ENCODE measurements at regions not wholly inside any gene's neighbourhood (a gene's known extent, or its start where the extent isn't known, plus 50 kb on each side); places are given as distances from the start of the nearest gene placed in this dataset.

DNA sequence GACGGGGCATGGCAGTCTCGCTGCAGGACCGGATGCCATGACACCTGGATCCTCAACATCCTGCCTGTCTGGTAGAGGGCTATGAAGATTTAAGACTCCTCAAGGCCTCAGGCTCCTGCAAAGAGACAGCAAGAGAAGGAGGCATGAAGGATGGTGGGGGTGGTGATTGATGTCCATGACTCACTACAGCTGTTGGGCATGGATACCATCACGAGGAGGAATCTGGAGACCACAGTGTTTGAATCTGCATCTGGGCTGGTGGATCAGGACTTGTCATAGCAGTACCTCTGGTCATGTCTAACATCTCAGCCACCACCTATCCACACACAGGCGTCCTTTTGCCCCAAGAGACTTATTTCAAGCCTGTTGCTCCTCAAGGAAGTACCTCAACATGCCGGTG, 50.2 kb upstream of the WSCD1 start:
- no peaks in the 10 kb centered on the region for H3K9me3 ChIP-seq (ENCODE audit: low read depth)
- H3K36me3 Mint-ChIP-seq: no peaks in the 10 kb centered on the region
- H4K20me1 ChIP-seq (ENCODE audit: low read depth): no peaks in the 10 kb centered on the region
- no peak overlapping the region for H3K9ac ChIP-seq
- H3K27ac ChIP-seq: no peak overlapping the region
- peaks cover 4% of the 10 kb centered on the region for H3K27me3 Mint-ChIP-seq (ENCODE audit: insufficient read depth, low read depth)
- H3K4me3 ChIP-seq: no peak overlapping the region
- DNase-seq (ENCODE audit: low spot score): no peak
- no peak overlapping the region for H2AFZ ChIP-seq (replicated peaks)
- H3K4me1 Mint-ChIP-seq: peaks cover 20% of the 10 kb centered on the region
- peaks cover 14% of the 10 kb centered on the region for H3K4me1 ChIP-seq
- H3F3A ChIP-seq (ENCODE audit: low read depth): peaks cover 4% of the 10 kb centered on the region
- H3K4me3 Mint-ChIP-seq: no peak overlapping the region
- H3K4me2 ChIP-seq: no peak overlapping the region
- no peaks in the 10 kb centered on the region for H3K79me2 ChIP-seq (ENCODE audit: low read depth)
- no peaks in the 10 kb centered on the region for H3K27me3 ChIP-seq
- TF ChIP-seq EZH2phosphoT487 (IDR thresholded peaks at IDR 0.05) (no peak), EZH2 (IDR thresholded peaks at IDR 0.05) (no peak)
- TF ChIP-seq, protein P1, sequence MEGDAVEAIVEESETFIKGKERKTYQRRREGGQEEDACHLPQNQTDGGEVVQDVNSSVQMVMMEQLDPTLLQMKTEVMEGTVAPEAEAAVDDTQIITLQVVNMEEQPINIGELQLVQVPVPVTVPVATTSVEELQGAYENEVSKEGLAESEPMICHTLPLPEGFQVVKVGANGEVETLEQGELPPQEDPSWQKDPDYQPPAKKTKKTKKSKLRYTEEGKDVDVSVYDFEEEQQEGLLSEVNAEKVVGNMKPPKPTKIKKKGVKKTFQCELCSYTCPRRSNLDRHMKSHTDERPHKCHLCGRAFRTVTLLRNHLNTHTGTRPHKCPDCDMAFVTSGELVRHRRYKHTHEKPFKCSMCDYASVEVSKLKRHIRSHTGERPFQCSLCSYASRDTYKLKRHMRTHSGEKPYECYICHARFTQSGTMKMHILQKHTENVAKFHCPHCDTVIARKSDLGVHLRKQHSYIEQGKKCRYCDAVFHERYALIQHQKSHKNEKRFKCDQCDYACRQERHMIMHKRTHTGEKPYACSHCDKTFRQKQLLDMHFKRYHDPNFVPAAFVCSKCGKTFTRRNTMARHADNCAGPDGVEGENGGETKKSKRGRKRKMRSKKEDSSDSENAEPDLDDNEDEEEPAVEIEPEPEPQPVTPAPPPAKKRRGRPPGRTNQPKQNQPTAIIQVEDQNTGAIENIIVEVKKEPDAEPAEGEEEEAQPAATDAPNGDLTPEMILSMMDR (IDR thresholded peaks at IDR 0.05): no peak
- no peak overlapping the region for H3K27ac Mint-ChIP-seq
- no peaks in the 10 kb centered on the region for H3K36me3 ChIP-seq
- H3K9me3 Mint-ChIP-seq: peaks cover 5% of the 10 kb centered on the region

DNA sequence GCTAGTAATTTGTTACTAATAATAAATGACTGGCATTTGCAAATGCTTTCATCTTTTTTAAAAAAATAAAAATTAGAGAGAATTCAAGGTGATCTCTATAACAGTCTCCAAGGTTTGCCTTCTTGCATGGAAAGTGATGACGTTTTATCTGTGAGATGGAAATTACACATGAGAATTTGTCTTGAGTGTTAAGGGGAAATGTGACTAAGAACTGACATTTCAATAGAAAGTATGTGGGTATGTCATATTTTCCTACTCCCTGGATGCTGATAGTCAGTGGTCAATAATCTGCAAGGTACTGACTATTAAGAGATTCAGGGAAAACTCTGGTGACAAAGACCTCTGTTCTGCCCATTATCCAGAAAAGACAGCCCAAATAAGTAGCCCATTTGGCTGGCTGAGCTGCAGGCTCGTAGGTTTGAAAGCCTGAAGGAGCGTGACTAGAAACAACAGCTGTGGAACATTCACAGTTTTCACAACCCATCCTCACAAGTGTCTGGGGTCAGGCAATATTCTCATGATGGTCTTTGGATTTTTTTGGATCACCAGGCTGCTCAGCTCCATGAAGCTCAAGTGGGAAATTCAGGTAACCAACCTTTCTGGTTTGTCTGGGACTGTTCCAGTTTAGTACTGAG, 49.7 kb upstream of the WSCD1 start:
- H3K4me1 ChIP-seq: peaks cover 14% of the 10 kb centered on the region
- no peak overlapping the region for H3K4me2 ChIP-seq
- no peak overlapping the region for H3K27ac ChIP-seq
- H3K4me3 Mint-ChIP-seq: no peak overlapping the region
- peaks cover 20% of the 10 kb centered on the region for H3K4me1 Mint-ChIP-seq
- H3K4me3 ChIP-seq: no peak overlapping the region
- peaks cover 4% of the 10 kb centered on the region for H3F3A ChIP-seq (ENCODE audit: low read depth)
- no peaks in the 10 kb centered on the region for H3K9me3 ChIP-seq (ENCODE audit: low read depth)
- no peak for TF ChIP-seq EZH2phosphoT487 (IDR thresholded peaks at IDR 0.05)
- TF ChIP-seq, protein P1 (IDR thresholded peaks at IDR 0.05): no peak
- DNase-seq (ENCODE audit: low spot score): no peak
- no peaks in the 10 kb centered on the region for H3K36me3 ChIP-seq
- no peaks in the 10 kb centered on the region for H3K36me3 Mint-ChIP-seq
- peaks cover 8% of the 10 kb centered on the region for H3K9me3 Mint-ChIP-seq
- H3K27me3 ChIP-seq: no peaks in the 10 kb centered on the region
- H3K9ac ChIP-seq: no peak overlapping the region
- no peaks in the 10 kb centered on the region for H3K79me2 ChIP-seq (ENCODE audit: low read depth)
- H3K27ac Mint-ChIP-seq: no peak overlapping the region
- H3K27me3 Mint-ChIP-seq (ENCODE audit: insufficient read depth, low read depth): peaks cover 4% of the 10 kb centered on the region
- H4K20me1 ChIP-seq (ENCODE audit: low read depth): no peaks in the 10 kb centered on the region
- H2AFZ ChIP-seq (replicated peaks): no peak overlapping the region
